WTC11 (cell line): ENCODE measurements at regions not wholly inside any gene's neighbourhood (a gene's known extent, or its start where the extent isn't known, plus 50 kb on each side); places are given as distances from the start of the nearest gene placed in this dataset.

Source experiments
- AFF4 ChIP-seq: sonication (generic); formaldehyde crosslinking; IDR thresholded peaks from 2 replicates; pipeline ENCODE4 v1.8.1; 2023; ENCODE audit warnings: mild to moderate bottlenecking, missing genetic modification reagents, borderline replicate concordance
- CTCF ChIP-seq: fragments of 200-600 bp; IDR thresholded peaks from 2 replicates; pipeline ENCODE4 v1.8.0; 2022; ENCODE audit warnings: antibody characterized with exemption
- E2F4 ChIP-seq: sonication (generic); formaldehyde crosslinking; IDR thresholded peaks from 2 replicates; pipeline ENCODE4 v1.8.1; 2022; ENCODE audit warnings: low read depth, mild to moderate bottlenecking, moderate library complexity, missing genetic modification reagents, borderline replicate concordance
- MXD4 ChIP-seq: fragments of 250-450 bp; sonication (Bioruptor Pico); IDR thresholded peaks from 2 replicates; pipeline ENCODE4 v1.8.0; 2021; ENCODE audit warnings: mild to moderate bottlenecking, moderate library complexity, borderline replicate concordance
- NR2C2 ChIP-seq: sonication (generic); formaldehyde crosslinking; IDR thresholded peaks from 2 replicates; pipeline ENCODE4 v1.8.0; 2022; ENCODE audit warnings: mild to moderate bottlenecking, missing genetic modification reagents
- PREB ChIP-seq: sonication (generic); formaldehyde crosslinking; IDR thresholded peaks from 2 replicates; pipeline ENCODE4 v1.8.1; 2022; ENCODE audit warnings: mild to moderate bottlenecking, missing genetic modification reagents, moderate library complexity, borderline replicate concordance
- SMAD3 ChIP-seq: sonication (generic); formaldehyde crosslinking; IDR thresholded peaks from 2 replicates; pipeline ENCODE4 v1.8.0; 2022; ENCODE audit warnings: missing genetic modification reagents, mild to moderate bottlenecking, borderline replicate concordance
- SOX15 ChIP-seq: fragments of 250-450 bp; sonication (Bioruptor Pico); IDR thresholded peaks from 2 replicates; pipeline ENCODE4 v1.9.0; 2021; ENCODE audit warnings: mild to moderate bottlenecking
- STAT6 ChIP-seq: sonication (generic); formaldehyde crosslinking; conservative IDR thresholded peaks from 2 replicates; pipeline ENCODE4 v1.8.1; 2023; ENCODE audit warnings: mild to moderate bottlenecking, low read depth, missing genetic modification reagents, moderate library complexity
- TEAD4 ChIP-seq: sonication (generic); formaldehyde crosslinking; IDR thresholded peaks from 2 replicates; pipeline ENCODE4 v1.8.0; 2022; ENCODE audit warnings: mild to moderate bottlenecking, missing genetic modification reagents
- TF ChIP-seq, protein P1 (sequence below): sonication (generic); formaldehyde crosslinking; IDR thresholded peaks from 2 replicates; pipeline ENCODE4 v1.8.1; 2022; ENCODE audit warnings: missing genetic modification reagents, borderline replicate concordance

DNA sequence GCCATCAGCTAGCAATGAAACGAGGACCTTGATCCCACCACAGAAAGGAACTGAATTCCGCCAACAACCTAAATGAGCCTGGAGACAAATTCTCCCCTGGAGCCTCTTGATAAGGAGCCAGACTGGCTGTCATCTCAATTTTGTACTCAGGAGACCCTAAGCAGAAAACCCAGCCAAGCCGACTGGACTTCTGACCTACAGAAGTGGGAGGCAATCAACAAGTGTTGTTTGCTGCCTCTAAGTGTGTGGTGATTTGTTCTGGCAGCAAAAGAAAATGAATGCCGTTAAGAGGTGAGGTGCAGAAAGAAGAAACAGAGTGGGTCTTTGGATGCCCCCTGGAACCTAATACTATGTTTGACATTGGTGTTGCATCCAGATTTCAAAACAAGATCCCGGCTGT lies 72.7 kb upstream of the SPATA31E1 start:
- no peak for TF ChIP-seq CTCF
- TF ChIP-seq, protein P1, sequence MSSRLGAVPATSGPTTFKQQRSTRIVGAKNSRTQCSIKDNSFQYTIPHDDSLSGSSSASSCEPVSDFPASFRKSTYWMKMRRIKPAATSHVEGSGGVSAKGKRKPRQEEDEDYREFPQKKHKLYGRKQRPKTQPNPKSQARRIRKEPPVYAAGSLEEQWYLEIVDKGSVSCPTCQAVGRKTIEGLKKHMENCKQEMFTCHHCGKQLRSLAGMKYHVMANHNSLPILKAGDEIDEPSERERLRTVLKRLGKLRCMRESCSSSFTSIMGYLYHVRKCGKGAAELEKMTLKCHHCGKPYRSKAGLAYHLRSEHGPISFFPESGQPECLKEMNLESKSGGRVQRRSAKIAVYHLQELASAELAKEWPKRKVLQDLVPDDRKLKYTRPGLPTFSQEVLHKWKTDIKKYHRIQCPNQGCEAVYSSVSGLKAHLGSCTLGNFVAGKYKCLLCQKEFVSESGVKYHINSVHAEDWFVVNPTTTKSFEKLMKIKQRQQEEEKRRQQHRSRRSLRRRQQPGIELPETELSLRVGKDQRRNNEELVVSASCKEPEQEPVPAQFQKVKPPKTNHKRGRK: no peak
- no peak for TF ChIP-seq PREB
- TF ChIP-seq MXD4: no peak
- TF ChIP-seq SMAD3 (CRISPR knock-in tag): no peak
- TF ChIP-seq AFF4: no peak
- no peak for TF ChIP-seq E2F4
- no peak for TF ChIP-seq SOX15 (CRISPR knock-in tag)
- TF ChIP-seq STAT6 (CRISPR knock-in tag): no peak
- TF ChIP-seq NR2C2 (CRISPR knock-in tag): no peak
- TF ChIP-seq TEAD4 (CRISPR knock-in tag): no peak
